Loucy (cell line): ENCODE measurements at regions not wholly inside any gene's neighbourhood (a gene's known extent, or its start where the extent isn't known, plus 50 kb on each side); places are given as distances from the start of the nearest gene placed in this dataset.

Experiments used
- H2AFZ ChIP-seq: fragments of 200-600 bp; sonication (generic); 2 replicates; pipeline ENCODE4 v1.6.0; 2016; ENCODE audit warnings: antibody characterized with exemption, mild to moderate bottlenecking, low read length, moderate library complexity
- H3F3A ChIP-seq: fragments of 200-600 bp; 2 replicates; pipeline ENCODE4 v1.6.0; 2016; ENCODE audit warnings: antibody characterized with exemption, low read depth, mild to moderate bottlenecking
- H3K27me3 ChIP-seq: fragments of 200-600 bp; sonication (generic); 2 replicates; pipeline ENCODE4 v1.6.1; 2014; ENCODE audit warnings: low read length, mild to moderate bottlenecking; ENCODE audit not compliant: insufficient read depth, poor library complexity, severe bottlenecking
- H3K36me3 ChIP-seq: fragments of 200-600 bp; sonication (generic); 2 replicates; pipeline ENCODE4 v1.6.1; 2016; ENCODE audit warnings: low read length; ENCODE audit not compliant: insufficient read depth
- H3K4me1 ChIP-seq: fragments of 200-600 bp; sonication (generic); 2 replicates; pipeline ENCODE4 v1.5.1; 2014; ENCODE audit warnings: low read length, mild to moderate bottlenecking; ENCODE audit not compliant: insufficient read depth, poor library complexity, severe bottlenecking
- H3K4me2 ChIP-seq: fragments of 200-600 bp; sonication (generic); 2 replicates; pipeline ENCODE4 v1.6.0; 2014; ENCODE audit warnings: antibody characterized with exemption, low read length, low read depth, mild to moderate bottlenecking; ENCODE audit not compliant: poor library complexity, severe bottlenecking
- H3K4me3 ChIP-seq: fragments of 200-600 bp; sonication (generic); 2 replicates; pipeline ENCODE4 v1.5.1; 2014; ENCODE audit warnings: low read length, mild to moderate bottlenecking, mixed read lengths; ENCODE audit not compliant: poor library complexity, severe bottlenecking
- H3K79me2 ChIP-seq: fragments of 200-600 bp; sonication (generic); 2 replicates; pipeline ENCODE4 v1.6.1; 2014; ENCODE audit warnings: low read length; ENCODE audit not compliant: insufficient read depth
- H3K9ac ChIP-seq: fragments of 200-600 bp; sonication (generic); 2 replicates; pipeline ENCODE4 v1.6.0; 2014; ENCODE audit warnings: mild to moderate bottlenecking, low read depth, low read length, moderate library complexity; ENCODE audit not compliant: poor library complexity, severe bottlenecking
- H3K9me2 ChIP-seq: fragments of 200-600 bp; sonication (generic); replicated peaks from 2 replicates; pipeline ENCODE4 v1.6.1; 2016; ENCODE audit warnings: low read depth, low read length, mixed read lengths
- H3K9me3 ChIP-seq: fragments of 200-600 bp; sonication (generic); 2 replicates; pipeline ENCODE4 v1.6.1; 2014; ENCODE audit warnings: mild to moderate bottlenecking, antibody characterized with exemption, low read length, low read depth; ENCODE audit not compliant: insufficient read depth
- H4K20me1 ChIP-seq: fragments of 200-600 bp; sonication (generic); 2 replicates; pipeline ENCODE4 v1.6.0; 2014; ENCODE audit warnings: antibody characterized with exemption, low read length, mild to moderate bottlenecking; ENCODE audit not compliant: insufficient read depth, poor library complexity, severe bottlenecking
- CTCF ChIP-seq: fragments of 200-600 bp; sonication (generic); conservative IDR thresholded peaks from 2 replicates; pipeline ENCODE4 v1.5.1; 2014; ENCODE audit warnings: mild to moderate bottlenecking, antibody characterized with exemption, low read length
- EZH2phosphoT487 ChIP-seq: fragments of 200-600 bp; IDR thresholded peaks from 2 replicates; pipeline ENCODE4 v1.6.1; 2018; ENCODE audit warnings: antibody characterized with exemption, mild to moderate bottlenecking, moderate library complexity, borderline replicate concordance

- H3K27me3 ChIP-seq, result no peaks in the 10 kb centered on the region
- H3K4me1 ChIP-seq, result no peaks in the 10 kb centered on the region
- H3K9me2 ChIP-seq, result no peaks in the 10 kb centered on the region
- no peak for TF ChIP-seq CTCF
- TF ChIP-seq EZH2phosphoT487, result no peak
- no peaks in the 10 kb centered on the region for H3K79me2 ChIP-seq
- H3K9ac ChIP-seq, result no peak overlapping the region
- no peaks in the 10 kb centered on the region for H3K9me3 ChIP-seq
- no peak overlapping the region for H3K4me2 ChIP-seq
- no peaks in the 10 kb centered on the region for H4K20me1 ChIP-seq
- no peak overlapping the region for H2AFZ ChIP-seq
- no peak overlapping the region for H3K4me3 ChIP-seq
- no peaks in the 10 kb centered on the region for H3F3A ChIP-seq
- H3K36me3 ChIP-seq, result no peaks in the 10 kb centered on the region
Measured at GRCh38 chr1:184170719-184171118, 119.2 kb downstream of the TSEN15 start.

GRCh38 chr1:184176058-184176457 is 124.5 kb downstream of the TSEN15 start:
- no peaks in the 10 kb centered on the region for H3K9me3 ChIP-seq
- H3K79me2 ChIP-seq, result no peaks in the 10 kb centered on the region
- H3K4me3 ChIP-seq, result no peak overlapping the region
- no peak for TF ChIP-seq CTCF
- no peak for TF ChIP-seq EZH2phosphoT487
- no peak overlapping the region for H2AFZ ChIP-seq
- H3F3A ChIP-seq, result no peaks in the 10 kb centered on the region
- no peaks in the 10 kb centered on the region for H4K20me1 ChIP-seq
- H3K4me2 ChIP-seq, result no peak overlapping the region
- H3K9ac ChIP-seq, result no peak overlapping the region
- H3K4me1 ChIP-seq, result no peaks in the 10 kb centered on the region
- H3K27me3 ChIP-seq, result no peaks in the 10 kb centered on the region
- no peaks in the 10 kb centered on the region for H3K36me3 ChIP-seq
- H3K9me2 ChIP-seq, result no peaks in the 10 kb centered on the region

GRCh38 chr1:184181044-184181443 is 129.5 kb downstream of the TSEN15 start:
- TF ChIP-seq CTCF, result no peak
- no peak for TF ChIP-seq EZH2phosphoT487
- no peaks in the 10 kb centered on the region for H3K4me1 ChIP-seq
- no peaks in the 10 kb centered on the region for H3K9me3 ChIP-seq
- H3K9me2 ChIP-seq, result no peaks in the 10 kb centered on the region
- H3K4me3 ChIP-seq, result no peak overlapping the region
- H3K27me3 ChIP-seq, result no peaks in the 10 kb centered on the region
- H2AFZ ChIP-seq, result no peak overlapping the region
- H3K4me2 ChIP-seq, result no peak overlapping the region
- no peaks in the 10 kb centered on the region for H3K36me3 ChIP-seq
- H3K9ac ChIP-seq, result no peak overlapping the region
- no peaks in the 10 kb centered on the region for H4K20me1 ChIP-seq
- no peaks in the 10 kb centered on the region for H3K79me2 ChIP-seq
- no peaks in the 10 kb centered on the region for H3F3A ChIP-seq
